ENCODE measurements at regions not wholly inside any gene's neighbourhood (a gene's known extent, or its start where the extent isn't known, plus 50 kb on each side); places are given as distances from the start of the nearest gene placed in this dataset.

- H3K4me3 ChIP-seq (ENCODE audit: low read length) = no peak overlapping the region
- DNase-seq (ENCODE audit: low read depth, low spot score) = no peak
Measured at GRCh38 chr16:18069683-18070082, 266.9 kb downstream of the NPIPA8 start.

- DNase-seq (ENCODE audit: low read depth, low spot score) = no peak
- no peak overlapping the region for H3K4me3 ChIP-seq (ENCODE audit: low read length)
Measured at GRCh38 chr16:18068477-18068876, 268.1 kb downstream of the NPIPA8 start.

- no peak for DNase-seq (ENCODE audit: low read depth, low spot score)
- H3K4me3 ChIP-seq (ENCODE audit: low read length) = no peak overlapping the region
Measured at GRCh38 chr16:18062713-18063112, 273.8 kb downstream of the NPIPA8 start.

GRCh38 chr16:18060351-18060750 lies 276.2 kb downstream of the NPIPA8 start:
- no peak overlapping the region for H3K4me3 ChIP-seq (ENCODE audit: low read length)
- no peak for DNase-seq (ENCODE audit: low read depth, low spot score)

GRCh38 chr16:18059577-18059976 lies 277.0 kb downstream of the NPIPA8 start:
- no peak for DNase-seq (ENCODE audit: low read depth, low spot score)
- no peak overlapping the region for H3K4me3 ChIP-seq (ENCODE audit: low read length)

- no peak for DNase-seq (ENCODE audit: low read depth, low spot score)
- H3K4me3 ChIP-seq (ENCODE audit: low read length) = no peak overlapping the region
Measured at GRCh38 chr16:18059089-18059488, 277.4 kb downstream of the NPIPA8 start.

GRCh38 chr16:18055411-18055916 lies 281.1 kb downstream of the NPIPA8 start:
- no peak for DNase-seq (ENCODE audit: low read depth, low spot score)
- H3K4me3 ChIP-seq (ENCODE audit: low read length) = no peak overlapping the region

GRCh38 chr16:18050777-18051176 lies 285.8 kb downstream of the NPIPA8 start:
- DNase-seq (ENCODE audit: low read depth, low spot score) = no peak
- no peak overlapping the region for H3K4me3 ChIP-seq (ENCODE audit: low read length)

GRCh38 chr16:18050234-18050633 lies 286.3 kb downstream of the NPIPA8 start:
- H3K4me3 ChIP-seq (ENCODE audit: low read length) = no peak overlapping the region
- no peak for DNase-seq (ENCODE audit: low read depth, low spot score)

GRCh38 chr16:18049547-18050133 lies 286.9 kb downstream of the NPIPA8 start:
- H3K4me3 ChIP-seq (ENCODE audit: low read length) = no peak overlapping the region
- DNase-seq (ENCODE audit: low read depth, low spot score) = no peak

GRCh38 chr16:18048853-18049546 lies 287.5 kb downstream of the NPIPA8 start:
- H3K4me3 ChIP-seq (ENCODE audit: low read length) = no peak overlapping the region
- DNase-seq (ENCODE audit: low read depth, low spot score) = no peak

GRCh38 chr16:18047761-18048160 lies 288.8 kb downstream of the NPIPA8 start:
- DNase-seq (ENCODE audit: low read depth, low spot score) = no peak
- H3K4me3 ChIP-seq (ENCODE audit: low read length) = no peak overlapping the region

GRCh38 chr16:18045356-18045755 lies 291.2 kb downstream of the NPIPA8 start:
- no peak overlapping the region for H3K4me3 ChIP-seq (ENCODE audit: low read length)
- DNase-seq (ENCODE audit: low read depth, low spot score) = no peak

- no peak for DNase-seq (ENCODE audit: low read depth, low spot score)
- no peak overlapping the region for H3K4me3 ChIP-seq (ENCODE audit: low read length)
Measured at GRCh38 chr16:18041864-18042834, 294.4 kb downstream of the NPIPA8 start.

- no peak overlapping the region for H3K4me3 ChIP-seq (ENCODE audit: low read length)
- DNase-seq (ENCODE audit: low read depth, low spot score) = no peak
Measured at GRCh38 chr16:18039931-18040330, 296.6 kb downstream of the NPIPA8 start.

- DNase-seq (ENCODE audit: low read depth, low spot score) = no peak
- H3K4me3 ChIP-seq (ENCODE audit: low read length) = no peak overlapping the region
Measured at GRCh38 chr16:18037051-18037450, 299.5 kb downstream of the NPIPA8 start.

- DNase-seq (ENCODE audit: low read depth, low spot score) = no peak
Measured at GRCh38 chr16:18024611-18025010, 311.9 kb downstream of the NPIPA8 start.

GRCh38 chr16:18018376-18018775 lies 318.2 kb downstream of the NPIPA8 start:
- H3K4me3 ChIP-seq (ENCODE audit: low read length) = no peak overlapping the region
- DNase-seq (ENCODE audit: low read depth, low spot score) = no peak

More at GRCh38 chr16:18024611-18025010, 311.9 kb downstream of the NPIPA8 start:
- H3K4me3 ChIP-seq (ENCODE audit: low read length) = no peak overlapping the region

- no peak overlapping the region for H3K4me3 ChIP-seq (ENCODE audit: low read length)
- no peak for DNase-seq (ENCODE audit: low read depth, low spot score)
Measured at GRCh38 chr16:18013863-18014262, 322.7 kb downstream of the NPIPA8 start.

- DNase-seq (ENCODE audit: low read depth, low spot score) = no peak
- H3K4me3 ChIP-seq (ENCODE audit: low read length) = no peak overlapping the region
Measured at GRCh38 chr16:18008356-18008755, 328.2 kb downstream of the NPIPA8 start.
